BJ (cell line): ENCODE measurements at regions not wholly inside any gene's neighbourhood (a gene's known extent, or its start where the extent isn't known, plus 50 kb on each side); places are given as distances from the start of the nearest gene placed in this dataset.
"Not testable (repeated sequence)": the region's sequence is repeated elsewhere in the genome, so short reads cannot be mapped to it uniquely, and the experiment has no call there.

Source experiments
- CTCF ChIA-PET: fragments of 350-600 bp; formaldehyde crosslinking; extraction: SDS; loops from one replicate; lab custom pipeline; 2021; ENCODE audit warnings: antibody characterized with exemption, inconsistent platforms; lab: Yijun Ruan, JAX
- POLR2A ChIA-PET: fragments of 300-600 bp; sonication (Branson Sonifier 250); formaldehyde crosslinking; extraction: SDS; loops from one replicate; lab custom pipeline; 2021; ENCODE audit warnings: antibody characterized with exemption; lab: Charles Lee
- DNase-seq: peaks from one replicate; pipeline ENCODE4 v3.0.0-alpha.2; 2011; ENCODE audit warnings: low read depth
- H3K27me3 ChIP-seq: 2 replicates; pipeline ENCODE4 v1.6.0; 2011; ENCODE audit warnings: low read length; ENCODE audit not compliant: control insufficient read depth, insufficient read depth
- H3K36me3 ChIP-seq: 2 replicates; pipeline ENCODE4 v1.5.1; 2011; ENCODE audit warnings: low read length; ENCODE audit not compliant: control insufficient read depth, insufficient read depth
- H3K4me3 ChIP-seq: 2 replicates; pipeline ENCODE4 v1.5.1; 2011; ENCODE audit warnings: low read depth, mild to moderate bottlenecking, control low read depth, low read length
- TF ChIP-seq, protein P1 (sequence below): IDR thresholded peaks from 2 replicates; pipeline ENCODE4 v1.5.1; 2011; ENCODE audit warnings: low read depth, mild to moderate bottlenecking, control low read depth, inconsistent platforms, low read length, moderate library complexity; ENCODE audit not compliant: insufficient read depth

DNA sequence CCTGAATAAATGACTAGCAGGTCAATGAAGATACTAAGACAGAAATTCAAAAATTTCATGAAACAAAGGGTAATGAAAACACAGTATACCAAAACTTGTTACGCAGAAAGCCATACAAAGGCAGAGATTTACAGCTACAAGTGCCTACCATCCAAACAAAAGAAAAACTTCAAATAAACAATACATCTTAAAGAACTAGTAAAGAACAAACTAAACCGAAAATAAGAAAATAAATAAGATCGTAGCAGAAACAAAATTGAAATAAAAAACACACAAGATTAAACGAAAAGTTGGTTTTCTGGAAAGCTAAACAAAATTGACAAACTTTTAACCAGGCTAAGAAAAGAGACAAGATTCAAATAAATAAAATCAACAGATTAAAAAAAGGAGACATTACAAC lies 51.5 kb downstream of the VPREB1 start:
- H3K4me3 ChIP-seq, DNase-seq, POLR2A ChIA-PET, H3K27me3 ChIP-seq, CTCF ChIA-PET, H3K36me3 ChIP-seq: not testable (repeated sequence)

DNA sequence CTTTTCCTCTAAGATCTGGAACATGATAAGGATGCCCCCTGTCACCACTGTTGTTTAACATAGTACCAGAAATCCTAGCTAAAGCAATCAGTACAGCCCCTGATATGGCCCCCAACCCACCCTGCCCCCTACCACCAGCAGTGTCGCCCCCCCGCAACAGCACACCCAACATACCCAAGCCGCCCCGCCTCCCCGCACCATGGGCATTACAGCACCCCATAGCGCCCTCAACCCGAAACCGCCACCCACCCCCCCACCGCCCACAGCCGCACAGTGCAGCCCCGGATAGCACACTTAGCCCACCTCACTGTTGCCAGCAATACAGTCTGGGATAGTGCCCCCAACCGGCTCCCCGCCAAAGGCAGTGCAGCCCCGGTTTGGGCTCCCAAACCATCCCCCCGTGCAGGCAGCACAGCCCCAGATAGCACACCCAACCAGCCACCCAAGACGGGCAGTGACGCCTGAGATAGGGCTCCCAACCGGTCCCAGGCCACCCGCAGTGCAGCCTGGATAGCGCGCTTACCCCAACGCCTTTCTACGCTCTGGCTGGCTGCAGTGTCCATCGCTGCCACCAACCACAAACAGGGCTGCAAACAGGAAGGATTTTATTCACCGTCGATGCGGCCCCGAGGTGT lies 52.7 kb downstream of the VPREB1 start:
- H3K4me3 ChIP-seq: peak overlapping the region; percentile 54
- POLR2A ChIA-PET, H3K27me3 ChIP-seq, DNase-seq, H3K36me3 ChIP-seq: not testable (repeated sequence)
- CTCF ChIA-PET: interaction anchor here (1.0 kb wide), 1 partner anchor 94 kb away, joined by 3 read pairs; no protein-coding TSS in a partner anchor

DNA sequence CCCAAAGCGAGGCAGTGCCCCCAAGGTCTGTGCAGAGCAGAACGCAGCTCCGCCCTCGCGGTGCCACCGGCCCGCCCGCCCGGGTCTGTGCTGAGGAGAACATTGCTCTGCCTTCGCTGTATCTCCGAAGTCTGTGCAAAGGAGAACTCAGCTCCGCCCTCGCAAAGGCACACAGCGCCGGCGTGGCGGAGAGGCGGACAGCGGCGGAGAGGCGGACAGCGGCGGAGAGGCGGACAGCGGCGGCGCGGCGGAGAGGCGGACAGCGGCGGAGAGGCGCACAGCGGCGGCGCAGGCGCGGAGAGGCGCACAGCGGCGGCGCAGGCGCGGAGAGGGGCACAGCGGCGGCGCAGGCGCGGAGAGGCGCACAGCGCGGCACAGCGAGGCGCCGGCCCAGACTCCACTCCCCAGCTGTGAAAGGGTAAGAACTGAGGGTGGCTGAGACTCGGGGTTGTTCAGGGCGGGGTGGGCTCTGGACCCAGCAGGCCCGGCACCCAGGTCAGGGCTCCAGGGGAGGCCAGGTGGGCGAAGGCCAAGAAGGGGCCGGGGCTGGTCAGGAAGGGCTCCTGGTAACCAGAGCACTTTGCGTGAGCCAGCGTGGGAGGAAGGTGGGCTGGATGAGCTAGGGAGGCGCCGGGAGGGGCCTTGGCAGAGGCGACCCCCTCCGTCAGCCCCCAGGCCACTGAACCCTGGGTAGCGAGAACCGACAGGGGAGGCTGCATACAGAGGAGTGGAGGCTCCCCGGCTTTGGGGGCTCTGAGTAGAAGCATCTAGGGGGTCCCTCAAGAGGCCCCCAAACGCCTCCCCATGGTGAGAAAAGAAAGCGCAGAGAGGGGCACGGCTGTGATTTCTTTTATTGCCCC lies 53.4 kb downstream of the VPREB1 start:
- H3K36me3 ChIP-seq, DNase-seq, POLR2A ChIA-PET, H3K27me3 ChIP-seq: not testable (repeated sequence)
- TF ChIP-seq, protein P1, sequence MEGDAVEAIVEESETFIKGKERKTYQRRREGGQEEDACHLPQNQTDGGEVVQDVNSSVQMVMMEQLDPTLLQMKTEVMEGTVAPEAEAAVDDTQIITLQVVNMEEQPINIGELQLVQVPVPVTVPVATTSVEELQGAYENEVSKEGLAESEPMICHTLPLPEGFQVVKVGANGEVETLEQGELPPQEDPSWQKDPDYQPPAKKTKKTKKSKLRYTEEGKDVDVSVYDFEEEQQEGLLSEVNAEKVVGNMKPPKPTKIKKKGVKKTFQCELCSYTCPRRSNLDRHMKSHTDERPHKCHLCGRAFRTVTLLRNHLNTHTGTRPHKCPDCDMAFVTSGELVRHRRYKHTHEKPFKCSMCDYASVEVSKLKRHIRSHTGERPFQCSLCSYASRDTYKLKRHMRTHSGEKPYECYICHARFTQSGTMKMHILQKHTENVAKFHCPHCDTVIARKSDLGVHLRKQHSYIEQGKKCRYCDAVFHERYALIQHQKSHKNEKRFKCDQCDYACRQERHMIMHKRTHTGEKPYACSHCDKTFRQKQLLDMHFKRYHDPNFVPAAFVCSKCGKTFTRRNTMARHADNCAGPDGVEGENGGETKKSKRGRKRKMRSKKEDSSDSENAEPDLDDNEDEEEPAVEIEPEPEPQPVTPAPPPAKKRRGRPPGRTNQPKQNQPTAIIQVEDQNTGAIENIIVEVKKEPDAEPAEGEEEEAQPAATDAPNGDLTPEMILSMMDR: peak; percentile 40
- CTCF ChIA-PET: interaction anchor here (1.0 kb wide), 1 partner anchor 95 kb away, joined by 3 read pairs; no protein-coding TSS in a partner anchor
- H3K4me3 ChIP-seq: peak overlapping the region; percentile 71

DNA sequence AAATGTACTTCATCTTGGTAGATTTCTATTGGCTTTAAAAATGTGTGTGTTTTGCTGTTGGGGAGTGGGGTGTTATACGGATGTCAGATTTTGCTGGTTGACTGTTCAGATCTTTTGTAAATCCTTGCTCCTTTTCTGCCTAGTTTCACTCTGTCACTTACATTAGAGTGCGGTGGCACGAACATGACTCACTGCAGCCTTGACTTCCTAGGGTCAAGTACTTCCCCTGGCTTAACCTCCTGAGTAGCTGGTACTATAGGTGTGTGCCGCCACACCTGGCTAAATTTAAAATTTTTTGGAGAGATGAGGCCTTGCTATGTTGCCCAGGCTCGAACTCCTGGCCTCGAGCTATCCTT lies 54.0 kb downstream of the VPREB1 start:
- H3K36me3 ChIP-seq, DNase-seq, CTCF ChIA-PET, POLR2A ChIA-PET, H3K27me3 ChIP-seq: not testable (repeated sequence)
- peak overlapping the region; percentile 71 for H3K4me3 ChIP-seq

DNA sequence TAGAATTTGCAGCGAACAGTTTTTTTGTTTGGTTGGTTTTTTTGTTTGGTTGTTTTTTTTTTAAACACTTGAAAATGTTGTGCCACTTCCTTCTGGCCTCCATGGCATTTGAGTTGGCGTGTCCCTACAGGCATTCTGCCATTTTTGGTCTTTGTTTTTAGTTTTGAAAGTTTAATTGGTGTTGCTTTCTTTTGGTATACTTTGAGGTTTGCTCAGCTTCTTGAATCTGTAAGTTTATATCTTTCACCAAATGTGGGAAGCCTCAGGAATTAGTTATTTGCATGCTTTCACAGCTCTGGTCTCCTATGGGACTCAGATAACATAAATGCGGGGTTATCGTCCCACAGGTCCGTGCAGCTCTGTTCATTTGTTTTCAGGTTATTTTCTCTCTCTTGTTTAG lies 55.9 kb downstream of the VPREB1 start:
- POLR2A ChIA-PET, H3K27me3 ChIP-seq, H3K4me3 ChIP-seq, DNase-seq, H3K36me3 ChIP-seq, CTCF ChIA-PET: not testable (repeated sequence)

DNA sequence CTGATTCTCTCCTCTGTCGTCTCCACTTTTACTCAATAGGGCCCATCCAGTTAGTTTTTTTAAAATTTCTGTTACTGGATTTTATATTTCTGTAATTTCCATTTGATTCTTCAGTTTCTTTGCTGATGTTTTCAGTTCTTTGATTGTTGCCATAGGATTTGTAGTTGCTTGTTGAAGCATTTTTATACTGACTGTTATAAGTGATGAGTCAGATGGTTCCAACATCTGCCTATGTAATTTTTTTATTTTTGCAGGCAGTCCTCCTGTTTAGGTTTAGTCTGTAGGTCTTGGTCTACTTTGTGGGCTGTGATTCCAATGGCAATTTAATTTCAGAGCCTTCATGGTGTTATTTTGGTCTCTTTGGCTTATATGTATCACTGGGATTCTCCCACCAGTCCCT lies 56.4 kb downstream of the VPREB1 start:
- POLR2A ChIA-PET, CTCF ChIA-PET: not testable (repeated sequence)

DNA sequence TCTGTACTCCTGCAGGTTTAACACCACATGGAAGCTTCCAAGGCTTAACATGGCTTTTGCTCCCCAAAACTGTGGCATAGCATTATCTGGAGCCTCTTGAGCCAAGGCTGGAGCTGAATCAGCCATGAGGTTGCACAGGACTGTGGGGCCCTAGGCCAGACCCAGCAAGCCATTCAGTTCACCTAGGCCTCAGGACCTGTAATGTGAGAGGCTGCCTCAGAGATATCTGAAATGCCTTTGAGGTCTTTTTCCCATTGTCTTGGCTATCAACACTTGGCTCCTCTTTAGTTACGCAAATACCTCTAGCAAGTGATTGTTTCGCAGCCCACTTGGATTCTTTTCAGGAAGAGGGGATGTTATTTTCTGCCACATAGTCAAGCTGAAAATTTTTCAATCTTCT lies 72.0 kb downstream of the VPREB1 start:
- ChIA-PET POLR2A (no interaction called here), CTCF (interaction anchor here (1.2 kb wide), 1 partner anchor 109 kb away, joined by 3 read pairs; no protein-coding TSS in a partner anchor)
- no peak overlapping the region for H3K4me3 ChIP-seq
- TF ChIP-seq, protein P1: no peak
- H3K27me3 ChIP-seq: no peaks in the 10 kb centered on the region
- H3K36me3 ChIP-seq: peaks cover 15% of the 10 kb centered on the region
- no peak for DNase-seq

More for the DNA sequence above, 56.4 kb downstream of the VPREB1 start:
- not testable (repeated sequence) for DNase-seq, H3K4me3 ChIP-seq, H3K36me3 ChIP-seq, H3K27me3 ChIP-seq
